ENCODE measurements at regions not wholly inside any gene's neighbourhood (a gene's known extent, or its start where the extent isn't known, plus 50 kb on each side); places are given as distances from the start of the nearest gene placed in this dataset.
"Not testable (repeated sequence)": the region's sequence is repeated elsewhere in the genome, so short reads cannot be mapped to it uniquely, and the experiment has no call there.

DNA sequence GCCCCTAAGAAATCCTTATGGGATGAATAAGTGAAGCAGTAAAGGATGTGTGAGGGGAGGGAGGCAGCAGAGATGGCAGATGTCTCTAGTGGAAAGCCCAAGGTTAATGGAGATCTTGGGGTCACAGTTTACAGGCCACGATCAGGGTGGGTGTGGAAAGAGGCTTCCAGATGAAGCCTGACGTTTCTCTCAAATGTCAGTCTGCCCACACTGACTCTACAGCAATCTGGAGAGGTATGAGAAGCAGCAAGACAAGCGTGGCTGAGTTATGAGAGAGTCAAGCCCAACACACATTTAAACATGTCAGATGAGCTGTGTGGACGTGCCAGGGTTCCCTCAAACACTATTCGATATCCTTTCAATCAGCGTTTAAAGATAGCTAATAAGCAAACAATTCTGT lies 308.2 kb downstream of the BCL2L11 start:
- intact Hi-C loops (cut with micrococcal nuclease); H3K36me3 Mint-ChIP-seq (ENCODE audit: low read depth); DNase-seq; H3K27ac Mint-ChIP-seq; CTCF ChIA-PET; H3K4me3 Mint-ChIP-seq; H3K9me3 Mint-ChIP-seq; H3K27me3 Mint-ChIP-seq (ENCODE audit: low read depth): not testable (repeated sequence)
- peaks cover 29% of the 10 kb centered on the region for H3K4me1 Mint-ChIP-seq (ENCODE audit: low read depth)

DNA sequence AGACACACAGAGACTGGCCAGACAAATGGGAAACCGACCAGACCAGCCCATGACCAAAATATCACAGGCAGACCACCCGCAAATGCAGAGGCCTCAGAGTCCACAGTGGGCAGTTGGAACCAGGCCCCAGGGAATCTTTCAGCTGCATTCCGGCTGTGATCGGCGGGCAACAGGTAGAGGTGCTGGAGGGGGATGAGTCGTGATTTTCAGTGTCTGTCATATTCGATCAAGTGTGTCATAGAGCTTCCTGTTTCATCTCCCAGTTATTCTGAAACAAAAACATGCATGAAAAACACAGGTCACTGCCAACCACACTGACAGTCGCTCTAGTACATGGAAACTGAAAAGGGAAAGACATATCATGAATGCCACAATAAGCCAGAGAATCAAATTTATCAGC lies 308.6 kb downstream of the BCL2L11 start:
- not testable (repeated sequence) for H3K9me3 Mint-ChIP-seq; H3K36me3 Mint-ChIP-seq (ENCODE audit: low read depth)

DNA sequence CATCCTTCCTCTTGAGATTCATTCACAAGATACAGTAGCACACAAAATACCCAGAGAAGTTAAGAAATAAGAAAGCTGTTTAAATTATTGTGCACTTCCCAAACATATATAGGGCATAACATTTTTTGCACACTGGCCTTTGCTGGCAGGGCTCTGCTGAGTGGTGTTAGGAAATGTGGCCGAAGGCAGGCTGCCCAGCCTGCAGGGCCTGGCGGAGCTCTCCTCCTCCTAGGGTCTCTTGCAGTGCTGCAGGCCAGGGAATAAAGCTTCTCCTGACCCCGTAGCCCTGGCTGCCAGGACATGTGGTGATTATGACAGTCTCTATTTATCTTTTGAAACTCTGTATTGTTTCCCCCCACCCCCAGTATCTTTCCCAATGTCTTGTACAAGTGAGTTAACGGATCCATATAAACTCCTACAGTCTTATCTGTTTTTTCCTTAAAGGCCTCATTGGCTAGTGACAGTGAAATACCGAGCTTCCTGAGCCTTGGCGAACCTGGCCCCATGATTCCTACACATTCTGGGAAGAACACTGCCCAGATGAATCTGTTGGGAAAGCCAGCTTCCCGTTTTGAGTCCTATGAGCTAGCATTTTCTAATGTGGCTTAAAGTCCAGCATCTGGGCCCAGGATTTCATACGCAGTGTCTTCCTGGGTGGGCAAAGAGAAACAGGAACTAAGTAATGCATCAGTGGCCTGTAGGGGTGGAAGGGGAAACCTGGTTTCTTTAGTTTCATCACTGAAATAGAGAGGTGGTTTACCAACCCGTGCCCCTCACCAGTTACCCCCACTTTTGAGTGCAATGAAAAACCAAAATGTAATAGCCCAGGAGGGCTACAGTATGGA lies 310.3 kb downstream of the BCL2L11 start:
- H3K4me3 Mint-ChIP-seq; intact Hi-C loops (cut with micrococcal nuclease); DNase-seq; H3K27me3 Mint-ChIP-seq (ENCODE audit: low read depth); H3K9me3 Mint-ChIP-seq; CTCF ChIA-PET; H3K36me3 Mint-ChIP-seq (ENCODE audit: low read depth); H3K27ac Mint-ChIP-seq: not testable (repeated sequence)
- peaks cover 22% of the 10 kb centered on the region for H3K4me1 Mint-ChIP-seq (ENCODE audit: low read depth)

More for the DNA sequence above, 308.6 kb downstream of the BCL2L11 start:
- DNase-seq, result peak; percentile 45
- H3K4me3 Mint-ChIP-seq; CTCF ChIA-PET; H3K27me3 Mint-ChIP-seq (ENCODE audit: low read depth); H3K27ac Mint-ChIP-seq; intact Hi-C loops (cut with micrococcal nuclease): not testable (repeated sequence)
- peaks cover 29% of the 10 kb centered on the region for H3K4me1 Mint-ChIP-seq (ENCODE audit: low read depth)

DNA sequence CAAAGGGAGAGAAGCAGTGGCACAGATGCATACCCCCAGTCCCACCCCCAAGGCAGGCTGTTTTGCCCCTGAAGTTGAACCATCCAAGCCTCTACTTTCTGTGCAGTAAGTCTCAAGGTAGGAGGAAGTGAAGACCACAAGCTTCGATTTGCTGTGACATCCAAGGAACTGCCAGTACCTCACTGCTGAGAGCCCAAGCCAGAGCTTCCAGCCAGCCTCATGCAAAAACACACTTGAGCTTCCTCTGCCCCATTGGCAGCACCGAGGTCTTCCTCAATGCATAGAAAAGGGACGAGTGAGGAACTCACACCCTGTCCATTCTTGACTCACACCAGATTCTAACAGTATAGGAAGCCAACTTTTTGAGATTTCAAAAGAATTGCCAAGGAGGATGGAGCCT lies 311.7 kb downstream of the BCL2L11 start:
- intact Hi-C loops (cut with micrococcal nuclease); H3K27me3 Mint-ChIP-seq (ENCODE audit: low read depth); H3K4me3 Mint-ChIP-seq; H3K9me3 Mint-ChIP-seq; DNase-seq; CTCF ChIA-PET; H3K27ac Mint-ChIP-seq; H3K36me3 Mint-ChIP-seq (ENCODE audit: low read depth): not testable (repeated sequence)
- peaks cover 16% of the 10 kb centered on the region for H3K4me1 Mint-ChIP-seq (ENCODE audit: low read depth)

DNA sequence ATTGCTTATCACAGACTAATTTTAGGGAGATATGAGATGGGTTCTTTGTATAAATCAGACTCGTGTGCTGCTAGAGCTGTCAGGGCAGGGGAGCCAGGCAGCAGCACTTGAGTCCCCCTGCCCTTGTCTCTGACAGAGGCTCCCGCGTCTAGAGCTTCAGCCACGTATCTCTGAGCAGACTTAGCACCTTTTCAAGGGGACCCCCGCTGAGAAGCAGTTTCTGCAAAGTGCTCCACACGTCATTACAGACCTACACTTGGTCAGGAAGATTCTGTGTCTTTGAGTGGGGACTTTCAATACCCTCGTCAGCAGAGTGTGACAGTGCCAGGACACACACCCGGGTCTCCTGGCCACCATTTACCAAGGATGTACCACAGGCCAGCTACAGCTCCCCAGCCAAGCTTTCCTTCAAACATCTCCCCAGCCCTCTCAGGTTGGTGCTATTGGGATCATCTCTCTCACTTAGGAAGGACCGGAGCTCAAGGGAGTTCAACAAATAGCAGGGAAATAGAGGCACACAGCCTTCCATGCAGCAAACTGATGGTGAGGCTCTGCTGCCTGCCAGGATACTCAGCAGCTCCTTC lies 312.3 kb downstream of the BCL2L11 start:
- CTCF ChIA-PET; intact Hi-C loops (cut with micrococcal nuclease); DNase-seq; H3K36me3 Mint-ChIP-seq (ENCODE audit: low read depth); H3K4me3 Mint-ChIP-seq; H3K27ac Mint-ChIP-seq; H3K9me3 Mint-ChIP-seq; H3K27me3 Mint-ChIP-seq (ENCODE audit: low read depth): not testable (repeated sequence)
- H3K4me1 Mint-ChIP-seq (ENCODE audit: low read depth), result peaks cover 16% of the 10 kb centered on the region

DNA sequence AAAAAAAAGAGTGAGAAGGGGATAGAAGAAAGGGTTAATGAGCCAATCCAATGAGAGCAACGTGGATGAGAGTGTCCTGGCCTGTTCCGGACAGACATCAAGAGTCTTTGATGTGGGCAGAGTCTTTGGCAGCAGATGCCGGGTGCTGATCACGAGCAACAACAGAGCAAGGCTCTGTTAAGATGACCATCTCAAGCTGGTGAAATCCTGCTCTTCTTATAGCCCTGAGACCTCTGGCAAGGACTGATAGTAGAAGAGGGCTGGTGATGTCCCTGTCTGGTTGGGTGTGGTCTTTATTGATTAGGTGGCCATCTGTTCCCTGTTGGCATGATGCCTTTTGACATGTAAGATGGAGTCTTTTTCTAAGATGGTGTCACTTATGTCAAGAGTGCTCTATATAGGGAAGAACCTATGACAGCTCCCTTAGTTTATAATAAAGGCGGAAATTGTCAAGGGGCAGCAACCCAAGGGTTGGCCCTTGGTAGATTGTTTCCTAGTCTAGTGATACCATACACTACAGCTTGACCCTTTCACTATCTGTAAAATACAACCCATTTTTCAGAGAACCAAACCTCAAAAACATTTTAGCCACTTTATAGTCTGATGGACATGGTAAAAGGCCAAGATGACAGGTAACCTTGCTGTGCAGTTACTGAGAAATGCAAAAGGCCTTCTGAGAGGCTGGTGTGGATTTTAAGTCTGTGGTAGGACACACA lies 313.3 kb downstream of the BCL2L11 start:
- CTCF ChIA-PET; H3K27me3 Mint-ChIP-seq (ENCODE audit: low read depth); H3K4me1 Mint-ChIP-seq (ENCODE audit: low read depth); H3K36me3 Mint-ChIP-seq (ENCODE audit: low read depth); H3K27ac Mint-ChIP-seq; H3K4me3 Mint-ChIP-seq; DNase-seq; H3K9me3 Mint-ChIP-seq; intact Hi-C loops (cut with micrococcal nuclease): not testable (repeated sequence)

DNA sequence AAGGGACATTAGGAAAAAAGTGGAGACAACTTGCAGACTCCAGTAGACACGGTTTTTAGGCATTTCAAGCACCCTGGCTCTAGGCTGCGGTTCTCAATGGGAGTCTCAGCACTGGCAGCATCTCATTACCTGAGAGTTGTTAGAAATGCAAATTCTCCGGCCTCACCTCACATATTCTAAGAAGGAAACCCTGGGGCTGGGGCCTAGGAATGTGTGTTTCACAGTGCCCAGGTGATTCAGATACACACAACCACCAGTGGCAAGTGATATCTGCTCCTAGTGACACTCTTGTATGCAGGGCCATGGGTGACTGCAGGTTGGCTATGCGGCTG lies 313.9 kb downstream of the BCL2L11 start:
- intact Hi-C loops (cut with micrococcal nuclease); H3K9me3 Mint-ChIP-seq; DNase-seq; H3K4me1 Mint-ChIP-seq (ENCODE audit: low read depth); H3K27me3 Mint-ChIP-seq (ENCODE audit: low read depth); H3K36me3 Mint-ChIP-seq (ENCODE audit: low read depth); H3K27ac Mint-ChIP-seq; CTCF ChIA-PET; H3K4me3 Mint-ChIP-seq: not testable (repeated sequence)

DNA sequence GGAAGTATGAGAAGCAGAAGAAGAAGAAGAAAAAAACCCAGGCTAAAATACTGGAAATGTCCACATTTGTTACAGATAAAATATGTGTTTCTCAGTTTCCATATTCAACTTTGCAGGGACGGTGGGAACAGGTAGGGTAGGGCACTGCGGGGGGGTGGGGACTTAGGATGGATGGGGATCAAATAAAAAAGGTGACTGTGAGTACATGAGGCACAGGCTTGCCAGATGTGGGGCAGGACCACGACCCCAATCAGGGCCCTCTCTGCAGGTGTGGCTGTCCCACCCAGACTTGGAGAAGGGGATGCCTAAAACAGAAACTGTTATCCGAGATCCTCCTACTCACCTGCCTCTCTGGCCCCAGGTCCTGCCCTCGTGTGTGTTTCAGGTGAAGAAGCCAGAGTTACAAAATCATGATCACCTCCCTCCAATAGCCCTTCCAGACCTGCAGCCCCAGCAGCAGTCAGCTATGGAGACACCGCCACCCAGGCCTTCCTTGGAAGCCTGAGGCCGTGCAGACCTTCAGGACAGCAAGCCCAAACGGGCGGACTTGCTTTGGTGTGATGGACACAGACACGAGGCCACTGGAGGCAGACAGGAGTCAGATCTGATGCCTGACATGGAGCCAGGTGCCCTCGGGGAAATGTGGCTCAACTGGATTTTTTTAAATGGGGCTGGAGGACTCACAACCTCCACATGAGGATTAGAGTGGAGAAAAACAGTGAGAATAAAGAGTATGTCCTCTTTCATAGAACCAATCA lies 315.0 kb downstream of the BCL2L11 start:
- H3K9me3 Mint-ChIP-seq; intact Hi-C loops (cut with micrococcal nuclease); CTCF ChIA-PET; H3K4me3 Mint-ChIP-seq; H3K27ac Mint-ChIP-seq; H3K36me3 Mint-ChIP-seq (ENCODE audit: low read depth); H3K4me1 Mint-ChIP-seq (ENCODE audit: low read depth); DNase-seq; H3K27me3 Mint-ChIP-seq (ENCODE audit: low read depth): not testable (repeated sequence)

DNA sequence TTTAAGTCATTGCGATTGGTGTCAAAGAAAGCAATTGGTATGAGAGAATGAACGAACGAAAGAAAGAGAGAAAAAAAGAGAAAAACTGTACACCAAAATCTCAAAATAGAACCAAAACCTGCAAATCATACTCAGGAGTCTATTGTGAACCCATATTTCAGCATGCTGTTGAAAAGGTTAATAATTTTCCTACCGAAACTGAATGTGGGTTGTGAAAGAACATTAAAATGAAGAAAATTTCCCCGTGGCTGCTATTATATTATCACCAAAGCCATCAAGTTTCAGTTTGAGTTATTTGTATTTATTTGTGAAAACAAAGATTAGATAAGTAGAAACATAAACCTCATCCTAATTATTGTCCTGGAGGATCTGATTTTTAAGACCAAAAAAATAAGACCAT lies 315.7 kb downstream of the BCL2L11 start:
- intact Hi-C loops (cut with micrococcal nuclease); H3K4me1 Mint-ChIP-seq (ENCODE audit: low read depth); CTCF ChIA-PET; H3K27ac Mint-ChIP-seq; H3K27me3 Mint-ChIP-seq (ENCODE audit: low read depth); H3K9me3 Mint-ChIP-seq; H3K36me3 Mint-ChIP-seq (ENCODE audit: low read depth); DNase-seq; H3K4me3 Mint-ChIP-seq: not testable (repeated sequence)

DNA sequence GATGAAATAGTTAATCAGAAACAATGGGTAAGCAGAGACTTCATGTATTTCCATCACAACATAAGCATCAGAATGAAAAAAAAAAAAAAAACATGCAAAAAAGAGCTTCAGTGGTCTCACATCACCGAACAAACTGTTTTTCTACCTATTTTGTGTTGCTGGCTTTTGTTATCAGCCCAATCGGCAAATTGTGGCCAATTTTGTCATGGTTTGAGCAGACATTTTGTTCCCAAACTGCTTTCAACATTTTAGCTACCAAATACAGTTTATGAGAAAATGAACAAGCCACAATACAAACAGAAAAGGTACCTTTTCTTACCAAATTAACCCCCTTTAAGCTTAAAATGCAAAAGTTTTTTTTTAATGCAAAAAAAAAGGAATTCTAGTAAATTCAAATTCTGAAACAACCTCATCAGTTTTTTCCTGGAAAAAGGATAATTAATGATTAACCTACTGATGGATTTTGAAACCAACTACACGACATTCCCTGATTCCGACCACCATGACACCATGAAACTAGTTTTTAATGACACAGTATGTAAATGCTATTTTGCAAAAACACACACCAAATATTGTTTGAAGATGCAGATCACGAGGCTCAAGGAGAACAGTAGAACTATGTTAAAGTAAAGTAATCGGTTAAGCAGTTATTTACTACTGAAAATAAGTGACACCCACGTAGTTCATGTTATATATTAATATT lies 316.7 kb downstream of the BCL2L11 start:
- CTCF ChIA-PET; H3K9me3 Mint-ChIP-seq; intact Hi-C loops (cut with micrococcal nuclease); H3K4me3 Mint-ChIP-seq; DNase-seq; H3K4me1 Mint-ChIP-seq (ENCODE audit: low read depth); H3K36me3 Mint-ChIP-seq (ENCODE audit: low read depth); H3K27ac Mint-ChIP-seq; H3K27me3 Mint-ChIP-seq (ENCODE audit: low read depth): not testable (repeated sequence)

DNA sequence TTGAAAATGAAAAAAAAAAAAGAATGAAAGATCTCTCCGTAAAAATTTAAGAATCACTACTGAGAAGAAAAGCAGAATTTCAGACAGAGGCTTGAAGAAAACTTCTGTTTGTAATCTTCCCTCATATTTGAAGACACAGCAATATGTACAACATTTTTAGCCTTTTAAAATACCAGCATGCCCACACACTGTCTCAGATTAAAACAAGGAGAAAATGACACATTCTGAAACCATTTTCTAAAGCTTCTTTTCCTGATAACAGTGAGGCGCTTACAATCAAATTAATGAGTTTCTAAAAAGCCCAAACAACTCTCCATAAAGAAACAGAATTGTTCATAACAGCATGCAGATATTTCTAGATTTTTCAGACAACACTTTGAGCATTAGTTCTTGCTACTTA lies 317.4 kb downstream of the BCL2L11 start:
- intact Hi-C loops (cut with micrococcal nuclease); H3K4me3 Mint-ChIP-seq; H3K4me1 Mint-ChIP-seq (ENCODE audit: low read depth); H3K36me3 Mint-ChIP-seq (ENCODE audit: low read depth); CTCF ChIA-PET; H3K27me3 Mint-ChIP-seq (ENCODE audit: low read depth); DNase-seq; H3K9me3 Mint-ChIP-seq; H3K27ac Mint-ChIP-seq: not testable (repeated sequence)

DNA sequence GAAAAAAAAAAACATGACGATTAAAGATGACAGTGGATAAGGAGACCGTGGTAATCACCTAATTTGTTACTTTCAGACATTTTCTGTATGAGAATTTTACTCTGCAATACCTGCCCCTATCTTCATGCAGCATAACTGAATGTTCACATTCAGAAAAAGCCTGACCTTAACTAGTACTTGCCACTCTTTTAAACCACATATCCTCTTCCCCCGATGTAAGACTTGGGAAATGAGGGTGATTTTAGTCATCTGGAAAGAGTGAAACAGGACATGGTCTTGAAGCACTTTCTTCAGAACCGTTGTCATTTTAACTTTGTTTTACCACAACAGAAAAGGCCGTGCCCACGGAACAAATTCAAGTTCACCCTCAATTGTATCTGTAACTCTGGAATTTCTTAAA lies 318.5 kb downstream of the BCL2L11 start:
- H3K36me3 Mint-ChIP-seq (ENCODE audit: low read depth); H3K9me3 Mint-ChIP-seq; H3K27me3 Mint-ChIP-seq (ENCODE audit: low read depth); intact Hi-C loops (cut with micrococcal nuclease); H3K4me3 Mint-ChIP-seq; DNase-seq; CTCF ChIA-PET; H3K4me1 Mint-ChIP-seq (ENCODE audit: low read depth); H3K27ac Mint-ChIP-seq: not testable (repeated sequence)
